Gastrocnemius medialis (tissue), 4 donors: ENCODE measurements at regions not wholly inside any gene's neighbourhood (a gene's known extent, or its start where the extent isn't known, plus 50 kb on each side); places are given as distances from the start of the nearest gene placed in this dataset.
"Not testable (repeated sequence)": the region's sequence is repeated elsewhere in the genome, so short reads cannot be mapped to it uniquely, and the experiment has no call there.

Experiments
- ATAC-seq, 2 donors: fragments of 150-250 bp; one replicate each; pipeline ENCODE4 v1.9.1; 2016
- DNase-seq, 2 donors: peaks; one replicate each; pipeline ENCODE4 v3.0.0-alpha.2; 2019
- H3K27ac ChIP-seq, 4 donors: fragments of 200-600 bp; sonication (generic); 1 replicate in 1 of 4; 2 replicates in 3 of 4; pipeline ENCODE4 v1.5.1; 2016 to 2018; ENCODE audit warnings: mild to moderate bottlenecking in 2 of 4, moderate library complexity in 1 of 4
- H3K27me3 ChIP-seq, 3 donors: fragments of 200-600 bp; sonication (generic) in 2 of 3; 1 replicate in 1 of 3; 2 replicates in 2 of 3; pipeline versions ENCODE4 v1.5.1 to v1.6.0; 2016 to 2019; ENCODE audit warnings: mild to moderate bottlenecking in 1 of 3, moderate library complexity in 1 of 3
- H3K36me3 ChIP-seq, 2 donors: fragments of 200-600 bp; sonication (generic) in 1 of 2; one replicate each; pipeline ENCODE4 v1.5.1; 2017 to 2018
- H3K4me1 ChIP-seq, 2 donors: fragments of 200-600 bp; sonication (generic) in 1 of 2; one replicate each; pipeline ENCODE4 v1.5.1; 2016 to 2017; ENCODE audit warnings: mild to moderate bottlenecking in 2 of 2
- H3K4me3 ChIP-seq, 4 donors: fragments of 200-600 bp; sonication (generic) in 3 of 4; 1 replicate in 1 of 4; 2 replicates in 3 of 4; pipeline ENCODE4 v1.5.1; 2016 to 2019; ENCODE audit warnings: mild to moderate bottlenecking in 2 of 4
- H3K9me3 ChIP-seq, 3 donors: fragments of 200-600 bp; sonication (generic) in 2 of 3; 1 replicate in 1 of 3; 2 replicates in 2 of 3; pipeline ENCODE4 v1.5.1; 2016 to 2019
- CTCF ChIP-seq, 5 experiments: fragments of 450-650 bp in 3 of 5; fragments of 200-600 bp in 2 of 5; sonication (generic) in 2 of 5; IDR thresholded peaks in 4 of 5; conservative IDR thresholded peaks in 1 of 5; 1 replicate in 4 of 5; 2 replicates in 1 of 5; pipeline ENCODE4 v1.5.1; 2016 to 2019; ENCODE audit warnings: antibody characterized with exemption in 5 of 5, mild to moderate bottlenecking in 3 of 5, moderate library complexity in 3 of 5
- in situ Hi-C, 4 donors: fragments of 200-750 bp; cut with MboI; loops; one replicate each; pipeline versions ENCODE4 v1.15.0 to v1.8.0; 2017; ENCODE audit warnings: low sequenced_read_pairs in 4 of 4
- intact Hi-C: fragments of 100-400 bp; cut with DNase I; formaldehyde crosslinking; loops from one replicate; pipeline ENCODE4 v1.15.1; 2023; ENCODE audit warnings: low total_unique reads

DNA sequence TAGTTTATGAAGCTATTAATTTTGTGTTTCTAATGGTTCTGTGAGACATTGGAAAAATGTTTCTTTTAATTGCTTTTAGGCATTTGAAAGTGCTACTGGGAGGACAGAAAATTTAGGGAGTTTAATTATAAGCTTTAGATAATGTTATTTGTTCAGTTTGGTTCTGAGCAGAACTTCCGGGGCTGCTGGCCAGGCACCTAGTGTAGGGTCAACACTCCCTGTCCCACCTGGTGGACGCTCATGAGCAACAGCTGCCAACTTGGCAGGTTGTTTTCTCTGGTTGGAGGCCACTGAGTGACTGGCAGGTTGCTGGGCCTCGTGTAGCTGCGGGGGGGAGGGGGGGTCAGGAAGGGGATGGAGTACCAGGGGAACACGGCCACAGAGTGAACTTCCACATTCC is 250.2 kb downstream of the RTP5 start:
- ATAC-seq, DNase-seq, intact Hi-C loops, H3K36me3 ChIP-seq, H3K27ac ChIP-seq, H3K4me3 ChIP-seq, H3K4me1 ChIP-seq, H3K27me3 ChIP-seq, in situ Hi-C loops, H3K9me3 ChIP-seq: not testable (repeated sequence)

DNA sequence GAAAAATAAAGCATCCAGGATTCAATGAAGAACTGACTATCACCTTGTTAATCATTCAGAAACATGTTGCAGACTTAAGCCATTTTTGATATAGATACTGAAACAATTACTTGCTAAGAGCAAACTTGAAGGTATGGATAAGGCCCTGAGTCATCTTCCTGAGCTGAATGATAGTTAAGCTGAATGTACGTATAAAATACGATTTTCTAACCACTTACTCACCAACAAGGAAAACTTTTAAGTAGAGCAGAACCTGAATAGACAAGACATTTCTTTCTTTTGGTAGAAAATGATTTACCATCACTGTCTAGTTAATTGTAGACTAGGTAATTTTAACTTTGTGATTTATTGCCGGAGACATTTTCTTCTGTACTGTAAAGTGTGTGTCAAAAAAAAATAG is 261.2 kb downstream of the RTP5 start:
- intact Hi-C loops, H3K4me3 ChIP-seq, H3K27me3 ChIP-seq, in situ Hi-C loops, H3K4me1 ChIP-seq, H3K36me3 ChIP-seq, ATAC-seq, H3K27ac ChIP-seq, H3K9me3 ChIP-seq, DNase-seq: not testable (repeated sequence)

GRCh38 chr2:242159921-242160320 is 290.4 kb downstream of the RTP5 start:
- H3K4me3 ChIP-seq, H3K36me3 ChIP-seq, intact Hi-C loops, H3K9me3 ChIP-seq, H3K27me3 ChIP-seq, H3K4me1 ChIP-seq, DNase-seq, ATAC-seq, in situ Hi-C loops, H3K27ac ChIP-seq: not testable (repeated sequence)
- TF ChIP-seq CTCF (IDR thresholded peaks at IDR 0.05 in 4 of 5, conservative IDR thresholded peaks at IDR 0.05 in 1 of 5), result peak in 1 of 5 experiments; percentile 40

GRCh38 chr2:242165115-242165514 is 295.6 kb downstream of the RTP5 start:
- H3K4me1 ChIP-seq, in situ Hi-C loops, H3K27ac ChIP-seq, ATAC-seq, intact Hi-C loops, H3K36me3 ChIP-seq, H3K4me3 ChIP-seq, DNase-seq, H3K9me3 ChIP-seq, H3K27me3 ChIP-seq: not testable (repeated sequence)

DNA sequence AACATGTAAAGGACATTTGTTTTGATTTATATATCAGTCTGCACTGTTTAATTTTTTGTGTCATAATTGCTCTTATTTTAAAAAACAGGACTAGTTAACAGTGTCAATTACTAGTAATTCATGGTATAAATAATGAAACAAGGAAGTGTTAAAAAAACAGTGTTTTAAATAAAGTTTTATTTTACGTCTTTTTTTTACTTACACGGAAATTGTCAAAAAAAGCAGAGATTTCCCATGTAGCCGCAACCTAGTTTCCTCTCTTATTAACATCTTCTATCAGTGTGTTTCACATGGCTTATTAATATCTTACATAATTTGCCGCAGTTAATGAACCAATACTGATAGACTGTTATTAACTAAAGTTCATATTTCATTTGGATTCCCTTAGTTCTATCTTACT is 301.8 kb downstream of the RTP5 start:
- H3K27me3 ChIP-seq, H3K27ac ChIP-seq, H3K9me3 ChIP-seq, in situ Hi-C loops, H3K36me3 ChIP-seq, intact Hi-C loops, ATAC-seq, H3K4me3 ChIP-seq, H3K4me1 ChIP-seq, DNase-seq: not testable (repeated sequence)
